GM12874 (cell line): ENCODE measurements at regions not wholly inside any gene's neighbourhood (a gene's known extent, or its start where the extent isn't known, plus 50 kb on each side); places are given as distances from the start of the nearest gene placed in this dataset.

Experiments
- TF ChIP-seq, protein P1 (sequence below): IDR thresholded peaks from 2 replicates; pipeline ENCODE4 v1.5.1; 2011; ENCODE audit warnings: low read depth, mild to moderate bottlenecking, control low read depth, low read length, moderate library complexity; ENCODE audit not compliant: insufficient read depth

DNA sequence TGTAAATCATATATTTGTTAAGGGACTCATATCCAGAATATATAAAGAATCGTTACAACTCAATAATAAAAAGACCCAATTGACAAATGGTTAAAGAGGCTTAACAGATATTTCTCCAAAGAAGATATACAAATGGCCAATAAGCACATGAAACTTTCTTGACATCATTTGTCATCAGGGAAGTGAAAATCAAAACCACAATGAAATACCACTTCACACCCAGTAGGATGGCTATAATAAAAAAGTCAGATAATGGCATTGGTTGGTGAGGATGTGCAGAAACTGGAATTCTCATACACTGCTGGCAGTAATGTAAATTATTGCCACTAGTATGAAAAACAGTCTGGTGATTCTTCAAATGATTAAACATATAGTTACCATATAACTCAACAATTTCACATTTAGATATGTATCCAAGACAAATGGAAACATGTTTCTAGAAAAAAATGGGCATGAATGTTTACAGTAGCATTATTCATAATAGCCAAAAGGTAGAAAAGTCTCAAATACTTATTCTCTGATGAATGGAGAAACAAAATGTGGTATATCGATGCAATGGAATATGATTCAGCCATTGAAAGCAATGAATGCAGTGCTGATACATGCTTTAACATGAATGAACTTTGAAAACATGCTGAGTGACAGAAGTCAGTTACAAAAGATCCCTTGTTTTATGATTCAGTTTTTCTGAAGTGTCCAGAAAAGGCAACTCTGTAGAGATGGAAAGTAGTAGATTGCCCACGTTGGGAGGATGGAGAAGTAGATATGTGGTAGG lies 304.6 kb upstream of the ZEB2 start:
- TF ChIP-seq, protein P1, sequence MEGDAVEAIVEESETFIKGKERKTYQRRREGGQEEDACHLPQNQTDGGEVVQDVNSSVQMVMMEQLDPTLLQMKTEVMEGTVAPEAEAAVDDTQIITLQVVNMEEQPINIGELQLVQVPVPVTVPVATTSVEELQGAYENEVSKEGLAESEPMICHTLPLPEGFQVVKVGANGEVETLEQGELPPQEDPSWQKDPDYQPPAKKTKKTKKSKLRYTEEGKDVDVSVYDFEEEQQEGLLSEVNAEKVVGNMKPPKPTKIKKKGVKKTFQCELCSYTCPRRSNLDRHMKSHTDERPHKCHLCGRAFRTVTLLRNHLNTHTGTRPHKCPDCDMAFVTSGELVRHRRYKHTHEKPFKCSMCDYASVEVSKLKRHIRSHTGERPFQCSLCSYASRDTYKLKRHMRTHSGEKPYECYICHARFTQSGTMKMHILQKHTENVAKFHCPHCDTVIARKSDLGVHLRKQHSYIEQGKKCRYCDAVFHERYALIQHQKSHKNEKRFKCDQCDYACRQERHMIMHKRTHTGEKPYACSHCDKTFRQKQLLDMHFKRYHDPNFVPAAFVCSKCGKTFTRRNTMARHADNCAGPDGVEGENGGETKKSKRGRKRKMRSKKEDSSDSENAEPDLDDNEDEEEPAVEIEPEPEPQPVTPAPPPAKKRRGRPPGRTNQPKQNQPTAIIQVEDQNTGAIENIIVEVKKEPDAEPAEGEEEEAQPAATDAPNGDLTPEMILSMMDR = no peak

DNA sequence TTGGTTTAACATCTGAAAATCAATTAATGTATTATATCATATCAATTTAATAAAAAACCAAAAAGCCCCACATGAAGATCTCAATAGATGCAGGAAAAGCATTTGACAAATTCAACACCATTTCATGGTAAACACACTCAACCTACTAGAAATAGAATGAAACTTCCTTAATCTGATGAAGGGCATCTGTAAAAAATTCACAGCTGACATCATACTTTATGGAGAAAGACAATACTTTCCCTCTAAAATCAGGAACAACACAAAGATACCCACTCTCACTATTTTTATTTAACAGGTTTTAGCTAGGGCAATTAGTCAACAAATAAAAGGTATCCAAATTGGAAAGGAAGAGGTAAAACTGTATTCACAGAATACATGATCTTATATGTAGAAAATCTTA lies 303.0 kb upstream of the ZEB2 start:
- TF ChIP-seq, protein P1 = no peak

DNA sequence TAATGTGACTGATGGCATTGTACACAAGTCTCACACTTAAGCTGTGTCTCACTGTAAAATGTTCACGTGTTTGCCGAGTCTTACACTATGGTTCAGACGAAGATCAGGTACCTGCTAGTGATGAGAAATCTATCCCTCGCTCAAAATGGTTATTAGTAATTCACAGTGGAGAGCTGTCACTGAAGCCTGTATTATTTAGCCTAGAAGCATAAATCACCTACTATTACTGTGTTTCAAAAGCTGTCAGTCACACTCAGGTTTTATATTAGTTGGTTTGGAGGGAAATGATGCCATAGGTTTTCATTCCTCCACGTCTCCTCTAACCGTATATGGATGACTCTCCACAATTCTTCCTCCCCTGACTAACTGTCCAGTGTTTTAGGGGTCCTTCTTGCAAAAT lies 292.4 kb upstream of the ZEB2 start:
- TF ChIP-seq, protein P1 = no peak

DNA sequence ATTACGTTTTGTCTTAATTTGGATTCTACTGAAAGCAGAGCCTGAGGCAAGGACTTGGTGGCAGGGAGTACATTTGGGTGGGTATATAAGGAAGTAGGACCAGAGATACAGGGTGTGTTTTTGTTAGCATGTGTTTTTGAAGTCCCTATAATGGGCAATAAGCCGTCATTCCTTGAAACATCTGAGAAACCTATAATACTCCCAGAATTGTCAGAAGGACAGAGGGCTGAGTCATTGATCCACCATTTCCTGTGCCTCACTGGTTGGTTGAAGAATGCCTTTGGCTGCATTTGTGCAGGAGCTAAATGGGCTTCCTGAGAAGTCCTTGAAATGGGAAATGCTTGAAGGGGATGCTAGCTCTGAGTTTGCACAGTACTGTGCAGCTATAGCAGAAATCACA lies 281.8 kb upstream of the ZEB2 start:
- TF ChIP-seq, protein P1 = no peak

DNA sequence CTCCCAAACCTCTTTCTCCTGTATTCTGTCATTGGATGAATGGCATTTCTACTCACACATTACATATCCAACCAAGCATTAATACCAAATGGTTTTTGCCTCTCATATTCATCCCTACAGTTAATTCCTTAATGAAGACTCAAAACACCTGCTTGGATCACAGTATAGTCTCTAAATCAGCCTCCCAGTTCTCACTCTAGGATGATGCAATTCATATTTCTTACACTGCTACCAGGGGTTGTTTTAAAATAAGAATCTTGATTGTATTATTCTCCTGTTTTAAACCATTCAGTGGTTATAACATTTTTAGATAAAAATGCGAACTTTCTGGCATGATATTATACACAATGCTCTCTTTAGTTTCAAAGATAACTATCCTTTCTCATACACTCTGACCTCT lies 281.4 kb upstream of the ZEB2 start:
- TF ChIP-seq, protein P1 = no peak

DNA sequence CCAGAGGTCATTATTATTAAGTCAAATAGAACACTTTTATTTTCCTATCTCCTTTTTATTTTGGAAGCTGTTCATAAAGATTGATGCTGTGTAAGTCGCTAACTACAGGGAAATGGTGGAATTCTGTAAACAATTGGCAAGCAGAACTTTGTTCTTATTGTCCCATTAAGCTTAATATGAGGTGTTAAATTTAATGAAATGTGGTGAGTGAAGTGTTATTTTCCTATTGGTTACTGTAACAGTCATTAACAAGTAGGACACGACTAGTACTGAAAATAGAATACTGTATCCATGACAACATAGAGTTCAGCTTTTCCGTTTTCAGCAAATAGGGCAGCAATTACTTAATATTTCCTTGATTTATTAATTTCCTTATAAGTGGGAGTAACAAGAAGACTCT lies 279.1 kb upstream of the ZEB2 start:
- TF ChIP-seq, protein P1 = no peak

DNA sequence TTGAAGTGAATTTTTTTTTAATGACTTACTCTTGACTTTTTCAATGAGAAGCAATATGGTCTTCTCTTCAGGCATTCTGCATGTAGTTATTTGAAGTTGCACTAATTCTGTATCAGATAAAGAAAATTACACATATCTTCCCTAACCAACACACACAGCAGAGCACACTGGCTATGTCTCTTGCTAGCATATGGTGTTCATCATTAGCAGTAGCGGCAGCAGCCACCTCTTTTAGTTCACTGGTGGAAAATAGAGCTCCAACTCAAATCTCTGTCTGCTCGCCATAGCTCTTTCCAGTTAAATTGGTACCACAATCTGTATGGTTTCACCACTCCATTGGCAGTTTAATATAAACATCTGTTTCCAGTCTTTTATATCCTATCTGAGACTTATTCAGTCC lies 278.1 kb upstream of the ZEB2 start:
- TF ChIP-seq, protein P1 = no peak
